HG02678 (cell line): ENCODE measurements at regions not wholly inside any gene's neighbourhood (a gene's known extent, or its start where the extent isn't known, plus 50 kb on each side); places are given as distances from the start of the nearest gene placed in this dataset.

Experiments used
- ATAC-seq: cut with Tn5 transposase; IDR thresholded peaks from one replicate; pipeline ENCODE4 v1.9.1; 2021; ENCODE audit warnings: mild to moderate bottlenecking, moderate library complexity; ENCODE audit not compliant: unreplicated experiment

DNA sequence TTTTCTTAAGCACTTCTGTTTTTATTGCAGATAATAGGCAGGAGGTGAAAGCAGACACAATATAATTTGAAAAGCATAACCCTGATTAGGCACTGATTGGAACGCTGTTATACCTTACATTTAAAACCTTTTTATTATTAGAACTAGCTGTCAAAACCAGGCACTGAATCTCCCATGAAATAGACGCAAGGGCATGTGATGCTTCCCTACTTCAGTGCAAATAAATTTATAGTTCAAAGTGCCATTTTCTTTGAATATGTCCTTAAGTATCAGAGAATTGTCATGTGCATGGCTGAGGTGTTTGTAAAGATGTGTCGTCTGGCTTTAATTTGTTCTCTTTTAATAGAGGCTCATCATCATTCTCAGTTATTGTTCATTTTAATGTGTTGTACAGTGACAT, 386.0 kb downstream of the NR2F2 start:
- ATAC-seq, result no peak

DNA sequence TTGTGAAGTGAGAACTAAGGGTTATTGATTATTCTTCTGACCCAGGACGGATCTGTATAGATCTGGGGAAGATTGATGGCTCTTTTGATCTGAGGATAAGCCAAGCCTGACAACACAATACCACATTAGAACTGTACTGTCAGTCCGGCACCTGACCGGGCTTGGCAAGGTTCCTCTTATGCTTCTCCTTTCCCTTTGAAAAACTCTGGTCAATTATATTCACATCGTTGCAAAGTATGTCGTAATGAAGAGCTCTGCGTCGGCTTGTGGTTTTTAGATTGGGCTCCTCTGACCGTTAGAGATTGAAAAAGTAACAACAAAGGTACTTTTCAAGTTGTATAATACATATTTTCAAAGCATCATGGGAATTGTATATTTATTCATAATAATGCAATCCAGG, 389.8 kb downstream of the NR2F2 start:
- ATAC-seq, result no peak

- ATAC-seq, result no peak
Observed at GRCh38 chr15:96720656-96721055, 390.2 kb downstream of the NR2F2 start.

DNA sequence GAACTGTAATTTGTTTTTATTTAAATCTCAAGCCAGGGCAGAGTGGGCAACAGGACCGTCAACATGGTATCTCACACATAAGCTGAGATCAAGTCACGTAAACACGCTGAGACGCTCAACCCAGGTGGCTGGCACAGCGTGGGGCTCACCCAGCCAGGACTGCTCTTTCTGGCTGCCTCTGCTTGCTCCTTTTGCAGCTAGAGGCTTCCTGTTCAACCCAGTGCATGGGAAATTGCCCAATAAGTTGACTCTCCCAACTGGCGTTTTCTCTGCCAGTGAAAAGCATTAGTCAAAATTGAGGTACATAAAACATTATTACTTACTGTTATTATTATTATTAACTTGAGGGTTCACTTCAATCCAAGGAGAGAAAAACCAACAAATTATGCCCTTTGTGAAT, 398.1 kb downstream of the NR2F2 start:
- ATAC-seq, result no peak

GRCh38 chr15:96732704-96733103, 402.2 kb downstream of the NR2F2 start:
- ATAC-seq, result no peak

- no peak for ATAC-seq
Observed at GRCh38 chr15:96733721-96734120, 403.2 kb downstream of the NR2F2 start.

DNA sequence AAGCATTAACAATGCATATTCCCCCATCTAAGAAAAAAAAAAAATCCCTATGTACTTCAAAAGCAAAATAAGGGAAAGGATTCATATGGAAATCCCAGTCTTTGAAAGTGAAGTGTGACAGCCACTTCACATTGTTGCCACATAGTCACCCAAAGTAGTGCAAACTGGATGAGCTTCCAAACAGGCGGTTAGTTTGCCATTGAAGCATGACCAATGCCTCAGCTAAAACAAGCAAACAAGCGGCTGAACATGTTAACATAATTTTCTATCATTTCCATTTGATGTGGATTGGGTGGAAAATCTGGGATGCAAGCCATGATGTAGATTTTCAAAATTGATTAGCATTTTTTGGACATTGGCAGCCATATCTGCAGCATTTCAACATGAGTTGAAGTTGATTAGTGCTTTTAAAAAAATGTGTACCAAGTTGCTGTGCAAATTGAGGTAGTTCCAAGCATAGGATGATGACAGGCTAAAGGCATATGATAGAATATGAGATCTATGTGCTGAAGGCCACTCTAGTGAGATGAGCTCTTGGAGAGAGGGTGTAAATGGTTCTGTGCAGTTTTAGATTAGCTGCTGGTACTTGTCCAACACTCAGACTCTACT, 405.2 kb downstream of the NR2F2 start:
- ATAC-seq, result no peak

GRCh38 chr15:96736384-96736783, 405.9 kb downstream of the NR2F2 start:
- ATAC-seq, result no peak

GRCh38 chr15:96737408-96737807, 406.9 kb downstream of the NR2F2 start:
- ATAC-seq, result no peak

DNA sequence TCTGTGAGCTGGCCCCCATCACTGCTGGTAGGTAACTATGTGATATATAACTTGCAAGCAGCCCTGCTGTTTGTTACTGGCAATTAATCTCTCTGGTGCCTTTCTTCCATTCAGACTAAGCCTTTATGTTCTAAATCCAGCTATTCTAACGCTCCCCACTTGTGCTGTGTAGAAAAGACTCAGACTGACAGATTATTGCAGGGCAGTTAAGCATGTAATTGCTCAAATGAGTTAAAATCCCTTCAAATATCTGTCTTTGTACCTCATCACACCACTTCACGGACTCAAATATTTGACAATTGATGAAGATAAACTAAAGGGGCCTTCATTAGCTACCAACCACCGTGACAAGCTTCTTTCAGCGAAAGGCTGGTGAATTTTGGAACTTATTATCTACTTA, 416.2 kb downstream of the NR2F2 start:
- no peak for ATAC-seq

- ATAC-seq, result no peak
Observed at GRCh38 chr15:96747291-96747690, 416.8 kb downstream of the NR2F2 start.

DNA sequence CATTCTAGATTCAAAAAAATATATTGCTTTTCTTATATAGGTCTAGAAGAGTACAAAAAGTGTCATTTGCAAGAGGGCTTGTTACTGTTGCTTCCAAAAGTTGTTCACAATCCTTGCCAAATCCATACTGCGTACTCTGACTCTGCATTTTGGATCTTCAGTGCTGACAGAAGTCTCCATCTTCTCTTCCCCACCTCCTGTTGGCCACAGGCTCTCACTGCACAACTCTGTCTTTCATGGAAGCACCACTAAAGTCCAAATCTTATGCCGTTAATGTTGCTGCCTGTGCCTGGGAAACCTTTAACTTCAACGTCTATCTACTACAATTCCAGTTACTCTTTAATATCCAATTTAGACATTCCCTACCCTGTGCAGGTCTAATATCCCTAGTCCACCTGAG, 419.9 kb downstream of the NR2F2 start:
- no peak for ATAC-seq

DNA sequence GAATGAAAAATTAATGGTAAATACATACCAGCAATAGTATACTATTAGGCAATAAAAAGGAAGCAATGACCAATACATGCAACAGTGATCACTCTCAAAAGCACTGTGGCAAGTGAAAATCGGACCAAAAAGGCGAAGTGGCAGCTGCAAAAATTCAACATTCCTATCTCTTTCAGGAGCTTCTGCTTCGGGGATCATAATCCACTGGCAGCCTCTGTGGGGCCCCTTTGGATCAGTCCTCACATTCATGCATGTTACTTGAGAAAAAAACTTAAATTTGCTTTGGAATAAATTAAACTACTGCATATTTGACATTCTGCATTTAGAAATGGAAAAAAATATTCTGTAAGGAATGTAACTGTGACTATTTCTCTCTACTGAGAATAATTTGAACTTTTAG, 425.6 kb downstream of the NR2F2 start:
- no peak for ATAC-seq

GRCh38 chr15:96756656-96757055, 426.2 kb downstream of the NR2F2 start:
- ATAC-seq, result no peak

GRCh38 chr15:96762566-96762965, 432.1 kb downstream of the NR2F2 start:
- no peak for ATAC-seq

DNA sequence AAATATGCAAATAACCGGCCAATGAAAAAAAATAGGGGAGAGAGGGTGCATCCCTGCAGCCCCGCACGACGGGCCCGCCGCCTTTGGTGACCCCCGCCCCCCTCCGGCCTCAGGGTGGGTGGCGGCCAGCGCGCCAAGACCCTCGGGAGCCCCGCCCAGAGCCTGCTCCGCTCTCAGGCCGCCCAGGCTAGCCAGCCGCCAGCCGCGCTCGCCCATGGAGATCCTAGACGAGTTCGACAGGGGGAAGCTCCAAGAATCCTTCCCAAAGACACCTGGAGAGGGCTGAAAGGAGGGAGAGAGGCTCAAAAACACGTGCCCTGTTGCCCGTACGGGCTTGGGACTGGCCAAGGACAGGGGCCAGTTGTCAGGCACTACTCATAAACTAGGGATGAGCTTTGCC, 434.0 kb downstream of the NR2F2 start:
- ATAC-seq, result no peak

- ATAC-seq, result no peak
Observed at GRCh38 chr15:96764946-96765345, 434.4 kb downstream of the NR2F2 start.

- no peak for ATAC-seq
Observed at GRCh38 chr15:96766366-96766765, 435.9 kb downstream of the NR2F2 start.

DNA sequence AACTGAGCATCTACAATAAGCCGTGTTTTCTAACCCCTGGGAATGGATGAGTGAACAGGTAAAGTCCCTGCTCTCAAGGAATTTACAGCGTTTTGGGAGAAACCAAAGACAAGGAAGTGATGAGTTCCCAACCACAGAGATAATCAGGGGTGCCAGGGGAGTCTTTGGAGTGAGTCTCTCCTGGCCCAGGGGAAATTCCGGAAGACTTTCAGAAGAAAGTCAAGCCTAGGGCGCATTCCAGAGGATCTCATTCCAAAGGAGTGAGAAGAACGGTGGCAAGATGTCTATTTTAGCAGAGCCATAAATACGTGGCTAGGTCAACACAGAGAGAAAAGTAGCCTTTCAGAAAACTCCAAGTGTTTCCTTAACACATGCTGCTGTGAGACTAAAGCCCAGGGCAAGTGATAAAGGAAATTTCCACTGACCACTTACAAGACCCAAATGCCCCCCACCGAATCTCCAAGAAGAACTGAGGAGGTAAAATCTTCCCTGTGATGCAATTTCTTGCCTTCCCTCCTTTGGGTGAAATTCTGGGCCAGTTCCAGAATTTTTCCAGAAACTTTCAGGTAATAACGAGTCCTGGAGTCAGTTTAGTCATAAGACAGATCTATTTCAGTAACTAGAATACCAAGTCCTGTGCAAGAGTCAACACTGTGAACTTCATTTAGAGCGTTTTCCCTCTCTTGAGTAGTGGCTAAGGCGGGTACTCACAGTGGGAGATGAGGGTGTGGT, 437.4 kb downstream of the NR2F2 start:
- ATAC-seq, result no peak

DNA sequence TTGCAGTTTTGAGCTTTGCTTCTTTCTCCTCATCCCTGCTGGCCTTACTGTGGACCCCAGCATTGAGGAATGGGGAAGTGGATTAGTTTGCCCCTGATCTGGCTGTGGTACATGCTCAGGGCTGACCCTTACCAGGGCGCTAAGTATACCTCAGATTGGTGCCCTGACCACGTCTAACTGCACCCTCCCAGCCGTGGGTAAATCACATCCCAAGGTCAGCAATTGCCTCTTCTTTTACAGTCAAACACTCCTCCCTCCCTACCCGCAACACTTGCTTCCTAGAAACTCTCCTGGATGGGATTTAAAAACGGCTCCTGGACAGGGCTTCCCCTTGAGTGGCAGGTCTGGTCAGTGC, 437.9 kb downstream of the NR2F2 start:
- no peak for ATAC-seq

GRCh38 chr15:96771035-96771434, 440.5 kb downstream of the NR2F2 start:
- ATAC-seq, result no peak

- no peak for ATAC-seq
Observed at GRCh38 chr15:96774216-96774615, 443.7 kb downstream of the NR2F2 start.

GRCh38 chr15:96783746-96784145, 453.2 kb downstream of the NR2F2 start:
- no peak for ATAC-seq
